Calu3 (cell line): ENCODE measurements at regions not wholly inside any gene's neighbourhood (a gene's known extent, or its start where the extent isn't known, plus 50 kb on each side); places are given as distances from the start of the nearest gene placed in this dataset.

Experiments used
- BruUV-seq: library from RNA; stranded (reverse); fragments of 400-500 nt; replicated peaks from 2 replicates; lab custom pipeline; 2021; lab: Mats Ljungman, UMichigan
- CTCF ChIA-PET: fragments of 300-600 bp; sonication (Branson Sonifier 250); formaldehyde crosslinking; loops from one replicate; lab custom pipeline; 2022; ENCODE audit warnings: antibody characterized with exemption; lab: Charles Lee
- DNase-seq: peaks from one replicate; pipeline ENCODE4 v3.0.0; 2022
- H3K27ac Mint-ChIP-seq: one replicate; pipeline ENCODE4 v1.8.0; 2022; ENCODE audit warnings: mixed read lengths; ENCODE audit not compliant: unreplicated experiment
- H3K27me3 Mint-ChIP-seq: one replicate; pipeline ENCODE4 v1.8.0; 2022; ENCODE audit warnings: mixed read lengths; ENCODE audit not compliant: unreplicated experiment
- H3K36me3 Mint-ChIP-seq: one replicate; pipeline ENCODE4 v1.8.0; 2022; ENCODE audit warnings: mild to moderate bottlenecking, moderate library complexity, mixed read lengths; ENCODE audit not compliant: insufficient read depth, unreplicated experiment
- H3K4me1 Mint-ChIP-seq: one replicate; pipeline ENCODE4 v1.8.0; 2022; ENCODE audit warnings: mild to moderate bottlenecking, low read depth, mixed read lengths; ENCODE audit not compliant: unreplicated experiment
- H3K4me3 Mint-ChIP-seq: one replicate; pipeline ENCODE4 v1.8.0; 2022; ENCODE audit warnings: mild to moderate bottlenecking, low read depth, moderate library complexity, mixed read lengths; ENCODE audit not compliant: unreplicated experiment
- H3K9me3 Mint-ChIP-seq: one replicate; pipeline ENCODE4 v1.8.0; 2022; ENCODE audit warnings: low read depth, mixed read lengths; ENCODE audit not compliant: unreplicated experiment
- intact Hi-C: fragments of 100-400 bp; cut with micrococcal nuclease; formaldehyde crosslinking; loops from one replicate; pipeline ENCODE4 v1.10.0; 2022; ENCODE audit not compliant: unreplicated experiment
- TF ChIP-seq, protein P1 (sequence below): fragments of 200-600 bp; IDR thresholded peaks from one replicate; pipeline ENCODE4 v1.8.0; 2022; ENCODE audit warnings: antibody characterized with exemption; ENCODE audit not compliant: unreplicated experiment

GRCh38 chr12:47517122-47517521 is 188.7 kb downstream of the RPAP3 start:
- H3K27me3 Mint-ChIP-seq = no peaks in the 10 kb centered on the region
- H3K4me3 Mint-ChIP-seq = no peak overlapping the region
- DNase-seq = no peak
- no TSS peak for BruUV-seq
- TF ChIP-seq, protein P1, sequence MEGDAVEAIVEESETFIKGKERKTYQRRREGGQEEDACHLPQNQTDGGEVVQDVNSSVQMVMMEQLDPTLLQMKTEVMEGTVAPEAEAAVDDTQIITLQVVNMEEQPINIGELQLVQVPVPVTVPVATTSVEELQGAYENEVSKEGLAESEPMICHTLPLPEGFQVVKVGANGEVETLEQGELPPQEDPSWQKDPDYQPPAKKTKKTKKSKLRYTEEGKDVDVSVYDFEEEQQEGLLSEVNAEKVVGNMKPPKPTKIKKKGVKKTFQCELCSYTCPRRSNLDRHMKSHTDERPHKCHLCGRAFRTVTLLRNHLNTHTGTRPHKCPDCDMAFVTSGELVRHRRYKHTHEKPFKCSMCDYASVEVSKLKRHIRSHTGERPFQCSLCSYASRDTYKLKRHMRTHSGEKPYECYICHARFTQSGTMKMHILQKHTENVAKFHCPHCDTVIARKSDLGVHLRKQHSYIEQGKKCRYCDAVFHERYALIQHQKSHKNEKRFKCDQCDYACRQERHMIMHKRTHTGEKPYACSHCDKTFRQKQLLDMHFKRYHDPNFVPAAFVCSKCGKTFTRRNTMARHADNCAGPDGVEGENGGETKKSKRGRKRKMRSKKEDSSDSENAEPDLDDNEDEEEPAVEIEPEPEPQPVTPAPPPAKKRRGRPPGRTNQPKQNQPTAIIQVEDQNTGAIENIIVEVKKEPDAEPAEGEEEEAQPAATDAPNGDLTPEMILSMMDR = no peak
- CTCF ChIA-PET = no interaction called here
- intact Hi-C loops = no loop called here
- H3K27ac Mint-ChIP-seq = no peak overlapping the region
- peaks cover 6% of the 10 kb centered on the region for H3K9me3 Mint-ChIP-seq
- H3K4me1 Mint-ChIP-seq = no peaks in the 10 kb centered on the region
- H3K36me3 Mint-ChIP-seq = no peaks in the 10 kb centered on the region

- no TSS peak for BruUV-seq
- Mint-ChIP-seq H3K27ac (no peak overlapping the region), H3K4me3 (no peak overlapping the region)
Measured at GRCh38 chr12:47509398-47509851, 196.4 kb downstream of the RPAP3 start.

DNA sequence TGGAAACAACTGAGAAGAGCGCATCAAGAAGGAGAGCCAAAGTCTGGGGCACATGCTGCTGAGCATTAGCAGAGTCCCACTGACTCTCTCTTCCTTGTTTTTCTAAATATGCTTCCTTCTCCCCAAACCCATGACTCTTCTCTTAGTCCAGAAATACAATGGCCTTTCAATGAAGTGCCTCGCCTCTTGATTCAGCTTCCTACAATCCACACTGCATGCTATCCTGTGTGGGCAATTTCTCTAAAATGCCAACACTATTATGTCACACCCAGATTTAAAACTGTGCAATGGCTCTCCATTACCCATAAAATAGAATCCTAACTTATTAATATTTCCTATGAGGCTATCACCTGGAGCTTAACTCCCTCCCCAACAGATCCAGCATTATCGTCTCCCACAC is 198.6 kb downstream of the RPAP3 start:
- H3K4me1 Mint-ChIP-seq = no peaks in the 10 kb centered on the region
- intact Hi-C loops = no loop called here
- H3K27ac Mint-ChIP-seq = no peak overlapping the region
- H3K36me3 Mint-ChIP-seq = no peaks in the 10 kb centered on the region
- no TSS peak for BruUV-seq
- no peaks in the 10 kb centered on the region for H3K27me3 Mint-ChIP-seq
- H3K9me3 Mint-ChIP-seq = peaks cover 3% of the 10 kb centered on the region
- CTCF ChIA-PET = no interaction called here
- DNase-seq = no peak
- H3K4me3 Mint-ChIP-seq = no peak overlapping the region
- TF ChIP-seq, protein P1 = no peak

More at GRCh38 chr12:47509398-47509851, 196.4 kb downstream of the RPAP3 start:
- no peaks in the 10 kb centered on the region for H3K36me3 Mint-ChIP-seq
- H3K27me3 Mint-ChIP-seq = no peaks in the 10 kb centered on the region
- no peak for DNase-seq
- H3K4me1 Mint-ChIP-seq = no peaks in the 10 kb centered on the region
- CTCF ChIA-PET = no interaction called here
- peaks cover 5% of the 10 kb centered on the region for H3K9me3 Mint-ChIP-seq
- intact Hi-C loops = no loop called here
- TF ChIP-seq, protein P1 = no peak

DNA sequence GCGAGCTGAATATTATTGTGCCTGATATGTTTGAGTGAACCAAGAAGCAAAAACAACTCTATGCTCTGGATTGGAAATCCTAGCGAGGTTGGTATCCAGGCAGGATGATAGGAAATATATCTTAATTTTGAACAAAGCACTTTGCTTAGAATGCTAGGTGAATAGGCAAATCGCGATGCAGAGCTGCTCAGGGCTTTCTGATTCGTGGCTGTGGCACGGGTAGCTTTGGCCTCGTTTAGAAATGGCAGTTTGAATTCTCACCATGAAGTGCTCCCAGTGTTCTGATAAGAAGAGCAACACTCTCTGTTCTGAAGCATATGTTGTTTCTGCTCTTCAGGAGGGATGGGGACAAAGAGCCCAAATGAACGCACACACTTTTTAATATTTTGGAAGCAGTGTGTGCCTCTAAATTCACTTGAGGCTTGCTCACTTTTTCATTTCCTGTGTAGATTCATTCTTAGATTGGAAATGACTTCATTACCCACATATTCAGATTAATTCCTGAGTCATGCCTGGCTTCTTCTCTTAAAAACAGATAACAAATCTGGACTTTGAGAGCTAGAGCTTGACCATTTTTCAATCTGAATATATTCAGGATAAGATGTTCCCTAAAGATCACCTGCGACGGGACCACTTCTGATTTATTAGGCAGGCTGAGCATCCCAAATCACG is 200.9 kb downstream of the RPAP3 start:
- BruUV-seq = no TSS peak
- H3K9me3 Mint-ChIP-seq = peaks cover 7% of the 10 kb centered on the region
- H3K4me3 Mint-ChIP-seq = no peak overlapping the region
- no peak overlapping the region for H3K27ac Mint-ChIP-seq
- H3K27me3 Mint-ChIP-seq = no peaks in the 10 kb centered on the region
- intact Hi-C loops = no loop called here
- TF ChIP-seq, protein P1 = no peak
- H3K36me3 Mint-ChIP-seq = no peaks in the 10 kb centered on the region
- CTCF ChIA-PET = no interaction called here
- DNase-seq = no peak
- no peaks in the 10 kb centered on the region for H3K4me1 Mint-ChIP-seq
